ENCODE measurements at regions not wholly inside any gene's neighbourhood (a gene's known extent, or its start where the extent isn't known, plus 50 kb on each side); places are given as distances from the start of the nearest gene placed in this dataset.

- TF ChIP-seq EZH2 (IDR thresholded peaks at IDR 0.05; ENCODE audit: borderline replicate concordance, low read length): no peak
- TF ChIP-seq, protein P1, sequence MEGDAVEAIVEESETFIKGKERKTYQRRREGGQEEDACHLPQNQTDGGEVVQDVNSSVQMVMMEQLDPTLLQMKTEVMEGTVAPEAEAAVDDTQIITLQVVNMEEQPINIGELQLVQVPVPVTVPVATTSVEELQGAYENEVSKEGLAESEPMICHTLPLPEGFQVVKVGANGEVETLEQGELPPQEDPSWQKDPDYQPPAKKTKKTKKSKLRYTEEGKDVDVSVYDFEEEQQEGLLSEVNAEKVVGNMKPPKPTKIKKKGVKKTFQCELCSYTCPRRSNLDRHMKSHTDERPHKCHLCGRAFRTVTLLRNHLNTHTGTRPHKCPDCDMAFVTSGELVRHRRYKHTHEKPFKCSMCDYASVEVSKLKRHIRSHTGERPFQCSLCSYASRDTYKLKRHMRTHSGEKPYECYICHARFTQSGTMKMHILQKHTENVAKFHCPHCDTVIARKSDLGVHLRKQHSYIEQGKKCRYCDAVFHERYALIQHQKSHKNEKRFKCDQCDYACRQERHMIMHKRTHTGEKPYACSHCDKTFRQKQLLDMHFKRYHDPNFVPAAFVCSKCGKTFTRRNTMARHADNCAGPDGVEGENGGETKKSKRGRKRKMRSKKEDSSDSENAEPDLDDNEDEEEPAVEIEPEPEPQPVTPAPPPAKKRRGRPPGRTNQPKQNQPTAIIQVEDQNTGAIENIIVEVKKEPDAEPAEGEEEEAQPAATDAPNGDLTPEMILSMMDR (conservative IDR thresholded peaks at IDR 0.05 in 1 of 2, IDR thresholded peaks at IDR 0.05 in 1 of 2; ENCODE audit: extremely low read depth in 1 of 2, insufficient read depth in 1 of 2, low read depth in 1 of 2, low read length in 2 of 2): no peak
Measured at GRCh38 chr18:72283148-72283925, 260.8 kb downstream of the CBLN2 start.

All from mammary epithelial cell (primary cell).